Fibroblast of skin of right quadriceps (primary cell): ENCODE measurements at regions not wholly inside any gene's neighbourhood (a gene's known extent, or its start where the extent isn't known, plus 50 kb on each side); places are given as distances from the start of the nearest gene placed in this dataset.
"Not testable (repeated sequence)": the region's sequence is repeated elsewhere in the genome, so short reads cannot be mapped to it uniquely, and the experiment has no call there.

Source experiments
- DNase-seq: peaks from one replicate; pipeline ENCODE4 v3.0.0-alpha.2; 2013

GRCh38 chr2:91839904-91840868 is 3031.0 kb upstream of the TEKT4 start:
- no peak for DNase-seq

GRCh38 chr2:91842264-91842663 is 3029.0 kb upstream of the TEKT4 start:
- not testable (repeated sequence) for DNase-seq

- DNase-seq: not testable (repeated sequence)
These were observed 3028.3 kb upstream of the TEKT4 start for GRCh38 chr2:91842913-91843312.

GRCh38 chr2:91843723-91844450 is 3027.3 kb upstream of the TEKT4 start:
- not testable (repeated sequence) for DNase-seq

- DNase-seq: not testable (repeated sequence)
These were observed 3026.8 kb upstream of the TEKT4 start for GRCh38 chr2:91844451-91844825.

- not testable (repeated sequence) for DNase-seq
These were observed 3024.8 kb upstream of the TEKT4 start for GRCh38 chr2:91846388-91846787.

GRCh38 chr2:91851689-91852420 is 3019.4 kb upstream of the TEKT4 start:
- not testable (repeated sequence) for DNase-seq

- DNase-seq: not testable (repeated sequence)
These were observed 3014.3 kb upstream of the TEKT4 start for GRCh38 chr2:91856971-91857370.

GRCh38 chr2:91857711-91858110 is 3013.5 kb upstream of the TEKT4 start:
- DNase-seq: not testable (repeated sequence)

GRCh38 chr2:91871716-91872115 is 2999.5 kb upstream of the TEKT4 start:
- not testable (repeated sequence) for DNase-seq

GRCh38 chr2:91873416-91873815 is 2997.8 kb upstream of the TEKT4 start:
- DNase-seq: not testable (repeated sequence)

GRCh38 chr2:91877658-91878210 is 2993.5 kb upstream of the TEKT4 start:
- DNase-seq: not testable (repeated sequence)

- not testable (repeated sequence) for DNase-seq
These were observed 2976.1 kb upstream of the TEKT4 start for GRCh38 chr2:91895091-91895490.

- not testable (repeated sequence) for DNase-seq
These were observed 2953.6 kb upstream of the TEKT4 start for GRCh38 chr2:91917602-91918001.
